Caco-2 (cell line): ENCODE measurements at regions not wholly inside any gene's neighbourhood (a gene's known extent, or its start where the extent isn't known, plus 50 kb on each side); places are given as distances from the start of the nearest gene placed in this dataset.

ENCODE experiments used
- BruUV-seq: library from RNA; stranded (reverse); fragments of 400-500 nt; replicated peaks from 2 replicates; lab custom pipeline; 2021; lab: Mats Ljungman, UMichigan
- CTCF ChIA-PET: fragments of 300-600 bp; sonication (Branson Sonifier 250); formaldehyde crosslinking; loops from one replicate; lab custom pipeline; 2022; ENCODE audit warnings: antibody characterized with exemption; lab: Charles Lee
- POLR2A ChIA-PET: fragments of 300-600 bp; sonication (Branson Sonifier 250); formaldehyde crosslinking; loops from one replicate; lab custom pipeline; 2022; ENCODE audit warnings: antibody characterized with exemption; lab: Charles Lee
- DNase-seq, 2 experiments: peaks; one replicate each; pipeline versions ENCODE4 v3.0.0 to v3.0.0-alpha.2; 2020 to 2022
- H3K27me3 ChIP-seq: replicated peaks from 2 replicates; pipeline ENCODE4 v1.6.0; 2011; ENCODE audit warnings: low read length; ENCODE audit not compliant: control insufficient read depth, insufficient read depth
- H3K36me3 ChIP-seq: 2 replicates; pipeline ENCODE4 v1.5.1; 2011; ENCODE audit warnings: low read length; ENCODE audit not compliant: control insufficient read depth, insufficient read depth
- H3K4me1 ChIP-seq: fragments of 250-450 bp; sonication (Bioruptor Pico); 2 replicates; pipeline ENCODE4 v1.5.1; 2020; ENCODE audit warnings: mild to moderate bottlenecking
- H3K4me3 ChIP-seq: 2 replicates; pipeline ENCODE4 v1.5.1; 2011; ENCODE audit warnings: low read depth, mild to moderate bottlenecking, control low read depth, low read length
- H3K9me3 ChIP-seq: fragments of 250-450 bp; sonication (Bioruptor Pico); 2 replicates; pipeline ENCODE4 v1.5.1; 2020; ENCODE audit warnings: mild to moderate bottlenecking, moderate library complexity
- H3K27ac Mint-ChIP-seq: one replicate; pipeline ENCODE4 v1.8.0; 2022; ENCODE audit warnings: mixed read lengths; ENCODE audit not compliant: unreplicated experiment
- H3K27me3 Mint-ChIP-seq: one replicate; pipeline ENCODE4 v1.8.0; 2022; ENCODE audit warnings: mixed read lengths; ENCODE audit not compliant: insufficient read depth, unreplicated experiment
- H3K36me3 Mint-ChIP-seq: one replicate; pipeline ENCODE4 v1.8.0; 2022; ENCODE audit warnings: mild to moderate bottlenecking, mixed read lengths; ENCODE audit not compliant: insufficient read depth, unreplicated experiment
- H3K4me1 Mint-ChIP-seq: one replicate; pipeline ENCODE4 v1.8.0; 2022; ENCODE audit warnings: low read depth, mixed read lengths; ENCODE audit not compliant: unreplicated experiment
- H3K4me3 Mint-ChIP-seq: one replicate; pipeline ENCODE4 v1.8.0; 2022; ENCODE audit warnings: mild to moderate bottlenecking, moderate library complexity, mixed read lengths; ENCODE audit not compliant: unreplicated experiment
- H3K9me3 Mint-ChIP-seq: one replicate; pipeline ENCODE4 v1.8.0; 2022; ENCODE audit warnings: mixed read lengths; ENCODE audit not compliant: unreplicated experiment
- intact Hi-C: fragments of 100-400 bp; cut with micrococcal nuclease; formaldehyde crosslinking; loops from one replicate; pipeline ENCODE4 v1.10.0; 2022; ENCODE audit not compliant: unreplicated experiment
- TF ChIP-seq, protein P1 (sequence below), 2 experiments: fragments of 200-600 bp in 1 of 2; IDR thresholded peaks; 1 replicate in 1 of 2; 2 replicates in 1 of 2; pipeline versions ENCODE4 v1.5.1 to v1.8.0; 2011 to 2022; ENCODE audit warnings: antibody characterized with exemption in 1 of 2, control low read depth in 1 of 2, inconsistent platforms in 1 of 2, low read depth in 1 of 2, low read length in 1 of 2, mild to moderate bottlenecking in 1 of 2, moderate library complexity in 1 of 2; ENCODE audit not compliant: insufficient read depth in 1 of 2, severe bottlenecking in 1 of 2, unreplicated experiment in 1 of 2

GRCh38 chr3:148331081-148331846 is 366.4 kb upstream of the AGTR1 start:
- TF ChIP-seq, protein P1, sequence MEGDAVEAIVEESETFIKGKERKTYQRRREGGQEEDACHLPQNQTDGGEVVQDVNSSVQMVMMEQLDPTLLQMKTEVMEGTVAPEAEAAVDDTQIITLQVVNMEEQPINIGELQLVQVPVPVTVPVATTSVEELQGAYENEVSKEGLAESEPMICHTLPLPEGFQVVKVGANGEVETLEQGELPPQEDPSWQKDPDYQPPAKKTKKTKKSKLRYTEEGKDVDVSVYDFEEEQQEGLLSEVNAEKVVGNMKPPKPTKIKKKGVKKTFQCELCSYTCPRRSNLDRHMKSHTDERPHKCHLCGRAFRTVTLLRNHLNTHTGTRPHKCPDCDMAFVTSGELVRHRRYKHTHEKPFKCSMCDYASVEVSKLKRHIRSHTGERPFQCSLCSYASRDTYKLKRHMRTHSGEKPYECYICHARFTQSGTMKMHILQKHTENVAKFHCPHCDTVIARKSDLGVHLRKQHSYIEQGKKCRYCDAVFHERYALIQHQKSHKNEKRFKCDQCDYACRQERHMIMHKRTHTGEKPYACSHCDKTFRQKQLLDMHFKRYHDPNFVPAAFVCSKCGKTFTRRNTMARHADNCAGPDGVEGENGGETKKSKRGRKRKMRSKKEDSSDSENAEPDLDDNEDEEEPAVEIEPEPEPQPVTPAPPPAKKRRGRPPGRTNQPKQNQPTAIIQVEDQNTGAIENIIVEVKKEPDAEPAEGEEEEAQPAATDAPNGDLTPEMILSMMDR (IDR thresholded peaks at IDR 0.05; ENCODE audit: insufficient read depth in 1 of 2, low read depth in 1 of 2, low read length in 1 of 2, severe bottlenecking in 1 of 2, unreplicated experiment in 1 of 2) = no peak
- H3K4me1 Mint-ChIP-seq = peaks cover 8% of the 10 kb centered on the region
- H3K9me3 Mint-ChIP-seq = no peaks in the 10 kb centered on the region
- POLR2A ChIA-PET = no interaction called here
- no TSS peak for BruUV-seq
- no peak for DNase-seq
- H3K36me3 Mint-ChIP-seq = no peaks in the 10 kb centered on the region
- Histone ChIP-seq H3K9me3 (no peaks in the 10 kb centered on the region), H3K36me3 (no peaks in the 10 kb centered on the region), H3K4me1 (no peaks in the 10 kb centered on the region), H3K27me3 (no peaks in the 10 kb centered on the region), H3K4me3 (no peak overlapping the region)
- no peak overlapping the region for H3K4me3 Mint-ChIP-seq
- H3K27me3 Mint-ChIP-seq = peaks cover 6% of the 10 kb centered on the region
- intact Hi-C loops = no loop called here
- CTCF ChIA-PET = no interaction called here
- H3K27ac Mint-ChIP-seq = no peak overlapping the region

- no peaks in the 10 kb centered on the region for H3K4me1 ChIP-seq
- no peak for DNase-seq
- Mint-ChIP-seq H3K36me3 (no peaks in the 10 kb centered on the region), H3K9me3 (no peaks in the 10 kb centered on the region), H3K27ac (no peak overlapping the region), H3K4me3 (no peak overlapping the region), H3K27me3 (peaks cover 6% of the 10 kb centered on the region), H3K4me1 (peaks cover 8% of the 10 kb centered on the region)
- CTCF ChIA-PET = no interaction called here
- intact Hi-C loops = no loop called here
- TF ChIP-seq, protein P1 (IDR thresholded peaks at IDR 0.05; ENCODE audit: insufficient read depth in 1 of 2, low read depth in 1 of 2, low read length in 1 of 2, severe bottlenecking in 1 of 2, unreplicated experiment in 1 of 2) = no peak
- H3K36me3 ChIP-seq = no peaks in the 10 kb centered on the region
- H3K4me3 ChIP-seq = no peak overlapping the region
- H3K9me3 ChIP-seq = no peaks in the 10 kb centered on the region
- BruUV-seq = no TSS peak
- POLR2A ChIA-PET = no interaction called here
- no peaks in the 10 kb centered on the region for H3K27me3 ChIP-seq
Observed at GRCh38 chr3:148332509-148332908, 365.2 kb upstream of the AGTR1 start.

- no peaks in the 10 kb centered on the region for H3K9me3 Mint-ChIP-seq
- TF ChIP-seq, protein P1 (IDR thresholded peaks at IDR 0.05; ENCODE audit: insufficient read depth in 1 of 2, low read depth in 1 of 2, low read length in 1 of 2, severe bottlenecking in 1 of 2, unreplicated experiment in 1 of 2) = no peak
- H3K4me1 ChIP-seq = no peaks in the 10 kb centered on the region
- BruUV-seq = no TSS peak
- POLR2A ChIA-PET = no interaction called here
- no peaks in the 10 kb centered on the region for H3K27me3 ChIP-seq
- no peaks in the 10 kb centered on the region for H3K36me3 Mint-ChIP-seq
- peaks cover 6% of the 10 kb centered on the region for H3K27me3 Mint-ChIP-seq
- CTCF ChIA-PET = no interaction called here
- no peaks in the 10 kb centered on the region for H3K9me3 ChIP-seq
- no peak overlapping the region for H3K4me3 ChIP-seq
- no peaks in the 10 kb centered on the region for H3K36me3 ChIP-seq
- H3K4me3 Mint-ChIP-seq = no peak overlapping the region
- peaks cover 8% of the 10 kb centered on the region for H3K4me1 Mint-ChIP-seq
- H3K27ac Mint-ChIP-seq = no peak overlapping the region
- intact Hi-C loops = no loop called here
- no peak for DNase-seq
Observed at GRCh38 chr3:148333091-148333490, 364.6 kb upstream of the AGTR1 start.
